HG02885 (cell line): ENCODE measurements at regions not wholly inside any gene's neighbourhood (a gene's known extent, or its start where the extent isn't known, plus 50 kb on each side); places are given as distances from the start of the nearest gene placed in this dataset.

Experiments used
- ATAC-seq: cut with Tn5 transposase; IDR thresholded peaks from one replicate; pipeline ENCODE4 v1.9.1; 2021; ENCODE audit warnings: mild to moderate bottlenecking; ENCODE audit not compliant: unreplicated experiment, poor library complexity

DNA sequence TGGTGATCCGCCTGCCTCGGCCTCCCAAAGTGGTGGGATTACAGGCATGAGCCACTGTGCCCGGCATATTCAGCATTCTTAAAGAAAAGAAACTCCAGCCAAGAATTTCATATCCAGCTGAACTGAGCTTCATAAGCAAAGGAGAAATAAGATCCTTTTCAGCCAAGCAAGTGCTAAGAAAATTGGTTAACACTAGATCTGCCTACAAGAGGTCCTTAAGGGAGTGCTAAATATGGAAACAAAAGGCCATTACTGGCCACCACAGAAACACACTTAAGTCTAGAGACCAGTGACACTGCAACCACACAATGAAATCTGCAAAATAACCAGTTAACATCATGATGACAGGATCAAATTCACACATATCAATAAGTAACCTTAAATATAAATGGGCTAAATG is 331.5 kb downstream of the MAN2A1 start:
- no peak for ATAC-seq

DNA sequence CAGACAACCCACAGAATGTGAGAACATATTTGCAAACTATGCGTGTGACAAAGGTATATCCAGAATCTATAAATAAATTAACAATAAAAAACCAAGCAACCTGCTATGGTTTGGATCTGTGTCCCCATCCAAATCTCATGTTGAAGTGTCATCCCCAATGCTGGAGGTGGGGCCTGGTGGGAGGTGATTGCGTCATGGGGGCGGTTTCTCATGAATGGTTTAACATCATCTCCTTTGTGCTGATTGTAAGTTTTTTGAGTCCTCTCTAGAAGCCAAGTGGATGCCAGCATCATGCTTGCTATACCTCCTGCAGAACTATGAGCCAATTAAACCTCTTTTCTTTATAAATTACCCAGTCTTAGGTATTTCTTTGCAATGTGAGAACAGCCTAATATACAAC is 335.4 kb downstream of the MAN2A1 start:
- ATAC-seq = no peak

DNA sequence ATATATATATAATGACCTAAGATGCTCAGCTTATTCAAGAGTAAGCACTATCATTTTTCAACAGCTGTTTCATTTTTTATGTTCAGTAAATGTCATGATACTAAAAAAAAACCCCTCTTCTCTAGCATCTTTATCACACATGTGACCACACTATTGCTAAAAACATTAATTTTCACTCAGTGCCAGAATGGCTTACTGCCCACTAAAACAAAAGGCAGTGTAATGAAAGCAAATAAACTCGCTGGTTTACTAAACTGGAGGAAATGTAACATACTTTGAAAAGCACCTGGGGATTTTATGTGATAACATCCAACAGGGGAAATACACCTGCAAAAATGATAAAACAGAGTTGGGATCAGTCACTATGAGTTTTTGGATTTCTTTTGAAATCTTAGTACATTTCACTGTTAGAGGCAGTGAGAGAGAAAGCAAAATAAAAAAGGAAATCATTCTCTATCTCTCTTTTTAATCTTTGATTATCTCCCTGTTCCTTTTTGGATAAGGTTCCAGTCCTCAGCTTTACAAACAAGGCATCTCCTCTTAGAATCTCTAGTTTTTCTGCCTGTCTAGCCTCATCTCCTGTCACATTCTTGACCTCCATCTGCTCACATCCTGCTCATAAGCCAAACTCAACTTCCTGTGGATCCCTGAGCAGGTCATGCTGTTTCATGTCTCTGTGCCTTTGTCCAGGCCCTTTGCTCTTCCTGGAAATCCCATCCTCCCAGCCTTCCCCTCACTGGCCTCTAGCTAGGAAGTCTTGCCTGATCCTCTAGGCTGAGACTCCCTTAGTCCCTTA is 338.0 kb downstream of the MAN2A1 start:
- no peak for ATAC-seq

DNA sequence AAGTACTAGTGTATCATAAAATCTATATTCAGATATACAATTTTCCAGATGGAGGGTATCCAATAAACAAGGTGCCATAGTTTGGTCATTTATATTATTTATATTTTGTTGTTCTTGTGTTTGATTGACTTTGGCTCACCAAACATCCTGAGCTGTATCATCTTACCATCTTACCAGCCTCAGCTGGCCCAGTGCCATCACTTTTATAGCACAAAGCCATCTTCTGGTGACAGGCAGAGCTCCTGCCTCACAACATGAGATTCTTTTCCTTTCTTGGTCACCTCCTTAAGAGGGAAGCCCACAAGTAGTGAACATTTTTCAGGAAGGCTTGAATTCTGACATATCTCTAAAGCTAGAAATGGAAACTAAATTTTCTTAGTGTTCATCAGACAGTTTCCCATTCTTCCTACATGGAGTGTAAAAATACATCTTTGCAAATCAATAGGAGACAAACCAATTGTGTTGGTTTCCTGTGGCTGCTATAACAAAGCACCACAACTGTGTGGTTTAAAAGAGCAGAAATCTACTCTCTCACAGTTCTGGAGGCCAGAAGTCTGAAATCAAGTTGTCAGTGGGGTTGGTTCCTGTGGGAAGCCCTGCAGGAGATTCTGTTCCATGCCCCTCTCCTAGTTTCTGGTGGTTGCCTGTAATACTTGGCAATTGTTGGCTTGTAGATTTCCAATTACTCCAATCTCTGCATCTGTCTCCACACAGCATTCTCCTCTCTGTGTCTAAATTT is 341.8 kb downstream of the MAN2A1 start:
- no peak for ATAC-seq

DNA sequence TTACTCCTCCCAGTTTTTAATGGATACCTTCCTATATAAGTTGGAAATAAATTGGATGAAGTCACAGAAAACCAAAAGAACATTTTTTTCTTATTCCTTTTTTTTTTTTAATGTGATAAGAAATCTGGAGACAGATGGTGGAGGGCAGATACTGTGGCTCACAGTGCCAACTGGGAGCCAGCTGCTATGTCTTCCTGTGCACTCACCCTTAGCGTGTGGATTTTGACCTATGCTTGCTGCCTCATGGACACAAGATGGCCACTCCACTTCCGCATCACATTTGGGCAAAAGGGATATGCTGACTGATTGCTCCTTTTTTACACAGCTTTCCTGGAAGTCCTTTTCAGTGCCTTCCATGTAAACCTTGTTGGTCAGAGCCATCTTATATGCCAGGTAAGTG is 342.6 kb downstream of the MAN2A1 start:
- ATAC-seq = no peak

DNA sequence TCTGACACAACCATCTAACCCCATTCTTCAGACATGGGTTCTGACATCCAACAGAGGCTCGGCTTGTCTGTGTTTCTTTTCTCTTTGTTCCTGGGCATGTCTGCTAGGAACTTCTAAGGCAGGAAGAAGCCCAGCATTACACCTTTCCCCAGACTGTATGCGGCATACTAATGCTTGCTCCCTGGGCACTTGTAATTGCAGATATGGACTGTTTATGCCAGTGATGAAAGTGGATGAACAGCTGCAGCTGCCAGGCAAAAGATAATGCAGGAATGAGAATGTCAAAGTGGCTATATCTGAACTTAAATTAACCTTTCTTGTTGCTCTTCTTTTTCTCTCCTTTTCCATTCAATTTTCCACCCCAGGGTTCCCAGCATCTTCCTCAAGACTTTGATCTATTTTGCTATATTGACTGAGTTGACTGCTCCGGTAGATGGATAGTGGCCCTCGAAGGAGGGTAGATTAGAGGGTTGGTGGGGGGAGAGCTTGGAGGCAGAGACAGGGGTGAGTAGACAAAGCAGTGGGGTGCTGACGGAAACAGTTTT is 344.4 kb downstream of the MAN2A1 start:
- no peak for ATAC-seq

DNA sequence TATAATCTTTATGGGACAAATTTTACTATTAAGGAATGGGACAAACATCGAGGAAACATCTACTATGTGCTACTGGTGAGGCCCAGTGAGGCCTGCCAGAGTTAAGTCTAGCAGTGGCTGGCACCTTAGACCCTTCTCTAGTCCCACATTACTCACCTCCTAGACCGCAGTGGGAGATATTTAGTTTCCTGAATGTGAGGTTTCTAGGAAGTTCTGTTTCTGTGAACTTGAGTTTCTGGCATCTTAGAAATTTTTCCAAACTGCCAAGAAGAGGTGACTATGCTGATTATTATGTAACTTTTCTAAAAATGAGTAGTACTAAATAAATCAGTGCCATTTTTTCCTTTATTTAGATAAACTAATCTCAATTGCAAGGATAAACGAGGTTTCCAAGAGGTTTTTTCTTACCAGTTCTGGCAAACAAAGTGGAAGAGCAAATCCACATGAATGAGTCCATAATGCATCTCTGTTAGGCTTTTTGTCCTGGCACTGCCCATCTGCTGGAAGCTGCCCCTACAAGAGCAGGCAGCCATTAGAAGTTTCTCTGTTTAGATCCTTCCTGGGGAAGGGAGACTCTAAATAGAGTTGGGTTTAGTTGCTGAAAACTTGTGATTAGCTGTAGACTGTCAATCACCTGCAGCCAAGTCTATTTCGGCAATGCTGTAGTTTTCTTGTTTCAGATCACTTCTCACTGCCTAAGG is 348.7 kb downstream of the MAN2A1 start:
- ATAC-seq = no peak

DNA sequence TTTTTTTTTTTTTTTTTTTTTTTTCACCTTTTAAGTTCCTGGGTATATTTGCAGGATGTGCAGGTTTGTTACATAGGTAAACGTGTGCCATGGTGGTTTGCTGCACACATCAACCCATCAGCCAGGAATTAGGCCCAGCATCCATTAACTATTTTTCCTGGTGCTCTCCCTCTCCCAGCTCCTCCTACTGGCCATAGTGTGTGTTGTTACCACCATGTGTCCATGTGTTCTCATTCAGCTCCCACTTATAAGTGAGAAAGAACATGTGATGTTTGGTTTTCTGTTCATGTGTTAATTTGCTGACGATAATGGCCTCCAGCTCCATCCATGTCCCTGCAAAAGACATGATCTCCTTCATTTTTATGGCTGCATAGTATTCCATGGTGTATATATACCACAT is 350.5 kb downstream of the MAN2A1 start:
- ATAC-seq = no peak

DNA sequence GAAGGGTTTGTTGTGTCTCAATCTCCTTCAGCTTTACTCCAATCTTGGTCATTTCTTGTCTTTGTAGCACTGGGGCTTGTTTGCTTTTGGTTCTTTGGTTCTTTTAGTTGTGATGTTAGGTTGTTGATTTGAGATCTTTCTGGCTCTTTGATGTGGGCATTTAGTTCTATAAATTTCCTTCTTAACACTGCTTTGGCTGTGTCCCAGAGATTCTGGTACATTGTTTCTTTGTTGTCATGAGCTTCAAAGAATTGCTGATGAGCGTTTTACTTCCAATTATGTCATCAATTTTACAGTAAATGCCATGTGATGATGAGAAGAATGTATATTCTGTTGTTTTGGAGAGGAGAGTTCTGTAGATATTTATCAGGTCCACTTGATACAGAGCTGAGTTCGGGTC is 353.3 kb downstream of the MAN2A1 start:
- ATAC-seq = no peak

DNA sequence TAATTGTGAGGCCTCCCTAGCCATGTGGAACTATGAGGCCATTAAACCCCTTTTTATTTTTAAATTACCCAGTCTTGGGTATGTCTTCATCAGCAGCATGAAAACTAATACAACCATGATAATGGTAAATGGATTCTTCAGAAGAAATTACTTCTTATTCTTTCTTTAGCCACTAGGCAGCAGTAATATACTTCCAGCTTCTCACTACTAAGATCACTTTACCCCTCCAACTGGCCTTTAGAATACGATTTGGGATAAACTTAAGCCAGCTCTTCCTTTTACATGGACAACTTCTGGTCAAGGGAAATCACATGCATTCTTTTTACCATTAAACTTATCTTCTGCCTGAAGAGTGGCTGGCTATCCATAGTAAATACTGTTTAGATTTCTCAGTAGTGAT is 355.4 kb downstream of the MAN2A1 start:
- no peak for ATAC-seq

DNA sequence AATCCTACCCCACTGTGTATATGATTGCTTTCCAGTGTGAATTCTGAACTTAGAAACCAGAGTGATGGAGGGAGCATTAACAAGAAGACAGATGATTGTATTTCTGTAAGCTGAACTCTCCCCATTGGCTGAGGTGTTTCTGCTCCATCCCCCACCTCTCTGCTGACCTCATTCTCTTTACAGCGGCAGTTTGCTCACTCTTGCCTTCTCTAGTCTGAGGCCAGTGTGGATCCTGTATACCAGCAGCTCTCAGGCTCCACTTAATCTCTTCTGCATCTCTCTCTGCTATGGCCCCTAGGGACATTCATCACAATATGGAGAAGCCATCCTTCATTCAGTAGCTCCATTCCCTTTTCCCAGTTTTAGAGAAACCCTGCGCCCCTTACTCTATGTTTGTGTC is 358.8 kb downstream of the MAN2A1 start:
- no peak for ATAC-seq

DNA sequence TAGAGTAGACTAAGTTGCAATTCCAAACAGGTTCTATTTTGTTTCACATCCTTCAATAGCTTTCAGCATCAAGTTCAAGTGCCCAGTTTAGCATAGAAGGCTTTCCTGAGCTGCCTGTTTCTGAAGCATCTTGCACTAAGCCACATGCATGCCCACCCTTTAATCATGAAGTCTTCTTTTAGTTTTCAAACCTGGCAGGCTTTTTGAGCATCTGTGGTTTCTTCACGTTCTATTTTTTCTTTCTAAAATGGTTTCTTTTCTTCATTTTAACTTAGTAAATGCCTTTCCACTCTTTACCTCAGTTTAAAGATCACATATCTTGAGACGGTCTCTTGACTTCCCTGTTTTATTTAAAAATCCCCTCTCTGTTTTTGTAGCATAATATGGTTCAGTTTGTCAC is 360.1 kb downstream of the MAN2A1 start:
- no peak for ATAC-seq

DNA sequence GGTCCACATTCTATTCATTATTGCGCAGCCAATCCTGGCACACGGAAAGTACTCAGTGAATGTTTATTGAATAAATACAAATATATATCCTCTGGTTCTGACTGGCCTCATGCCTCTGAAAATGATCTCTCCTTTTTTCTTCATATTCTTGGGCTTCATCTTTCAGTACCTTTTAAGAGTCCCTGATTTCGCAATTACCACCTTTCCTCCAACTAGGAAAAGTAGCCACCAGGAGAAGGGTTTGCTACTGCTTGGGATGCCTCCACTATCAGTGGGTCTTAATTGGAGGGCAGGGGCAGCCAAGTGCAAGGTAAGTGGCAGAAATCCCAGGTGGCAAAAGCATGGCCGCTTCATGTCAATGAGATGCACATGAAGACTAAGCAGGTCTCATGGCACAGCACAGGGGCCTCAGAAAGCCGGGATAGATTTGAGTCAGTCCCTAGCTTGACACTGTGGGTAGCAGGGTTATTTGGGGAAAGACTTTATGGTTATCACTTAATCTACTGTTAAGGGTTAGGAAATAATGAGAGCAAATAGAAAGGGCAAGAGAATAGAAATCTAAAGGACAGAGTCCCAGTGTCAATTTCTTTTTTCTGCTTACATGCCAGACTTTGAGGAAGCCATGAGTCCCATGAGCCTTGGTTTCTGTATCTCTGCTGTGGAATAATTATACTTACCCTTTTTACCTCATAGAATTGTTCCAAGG is 361.1 kb downstream of the MAN2A1 start:
- ATAC-seq = no peak

DNA sequence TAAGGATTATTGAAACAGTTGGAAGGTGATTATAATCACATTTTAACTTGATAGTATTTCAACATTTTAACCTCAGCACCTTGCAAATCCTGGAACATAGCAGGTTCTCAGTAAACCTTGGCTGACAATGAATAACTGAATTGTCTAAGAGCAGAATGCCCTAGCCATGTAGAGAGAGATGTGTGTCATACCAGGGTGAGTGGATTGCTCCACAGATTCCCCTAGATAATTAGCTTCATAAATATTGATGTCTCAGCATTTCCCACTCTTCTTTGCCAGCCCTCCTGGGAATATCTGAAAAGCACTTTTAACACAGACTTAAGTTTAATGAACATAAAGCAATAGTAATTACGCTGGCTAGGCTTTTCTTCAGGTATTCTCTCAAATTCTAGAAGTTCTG is 363.5 kb downstream of the MAN2A1 start:
- ATAC-seq = no peak

DNA sequence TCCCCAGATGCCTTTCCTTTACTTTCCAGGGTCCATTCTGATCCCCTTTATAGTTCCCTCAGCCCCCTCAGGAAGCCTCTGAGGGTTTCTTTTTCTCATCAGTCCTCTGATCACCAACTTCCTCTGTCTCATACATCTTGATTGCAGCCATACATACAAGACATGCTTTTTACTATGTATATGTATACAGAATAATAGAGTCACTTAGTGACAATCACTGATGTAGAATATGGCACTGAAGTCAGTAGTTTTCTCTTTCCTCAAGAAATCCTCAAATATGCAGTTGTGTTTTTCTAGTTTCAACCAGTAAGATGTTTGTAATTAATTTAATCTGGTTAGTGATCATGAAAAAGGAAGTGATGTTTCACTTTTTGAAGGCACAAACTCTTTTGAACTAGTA is 364.1 kb downstream of the MAN2A1 start:
- no peak for ATAC-seq

DNA sequence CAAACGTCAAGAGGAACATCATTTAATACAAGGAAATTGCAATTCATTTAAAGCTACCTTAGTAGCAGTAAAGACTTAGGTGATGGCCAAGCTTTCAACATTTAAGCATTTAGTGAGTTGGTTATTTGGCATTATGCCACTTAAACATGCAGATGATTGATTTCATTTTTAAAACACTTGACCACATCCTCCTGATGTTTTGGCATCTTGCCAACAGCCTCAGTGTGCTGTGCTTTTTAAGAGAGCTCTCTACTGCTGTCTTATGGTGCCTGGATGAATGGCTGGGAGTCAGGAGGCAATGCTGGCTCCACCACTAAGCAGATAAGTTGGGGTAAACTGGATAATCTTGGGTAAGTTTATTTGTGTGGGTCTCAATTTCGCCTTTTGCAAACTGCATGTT is 364.5 kb downstream of the MAN2A1 start:
- ATAC-seq = peak; percentile 72

DNA sequence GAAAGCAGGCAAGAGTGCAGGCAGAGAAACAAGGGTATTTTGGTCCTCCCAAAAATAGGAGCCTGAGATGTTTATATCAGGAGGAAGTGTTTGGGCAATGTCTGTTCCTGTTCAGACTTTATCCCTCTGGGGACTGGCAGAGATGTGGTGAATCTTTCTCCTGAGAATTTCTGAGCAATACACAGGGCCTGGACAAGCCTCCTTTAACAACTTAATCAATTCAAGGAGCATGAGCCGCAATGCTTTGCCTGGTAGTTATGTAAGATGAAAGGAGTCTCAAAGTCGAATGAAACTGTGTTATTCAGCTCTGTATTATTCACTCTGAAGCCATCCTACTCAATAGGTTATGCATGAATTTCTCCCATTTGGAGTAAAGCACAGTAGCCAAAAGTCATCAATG is 365.6 kb downstream of the MAN2A1 start:
- ATAC-seq = no peak

DNA sequence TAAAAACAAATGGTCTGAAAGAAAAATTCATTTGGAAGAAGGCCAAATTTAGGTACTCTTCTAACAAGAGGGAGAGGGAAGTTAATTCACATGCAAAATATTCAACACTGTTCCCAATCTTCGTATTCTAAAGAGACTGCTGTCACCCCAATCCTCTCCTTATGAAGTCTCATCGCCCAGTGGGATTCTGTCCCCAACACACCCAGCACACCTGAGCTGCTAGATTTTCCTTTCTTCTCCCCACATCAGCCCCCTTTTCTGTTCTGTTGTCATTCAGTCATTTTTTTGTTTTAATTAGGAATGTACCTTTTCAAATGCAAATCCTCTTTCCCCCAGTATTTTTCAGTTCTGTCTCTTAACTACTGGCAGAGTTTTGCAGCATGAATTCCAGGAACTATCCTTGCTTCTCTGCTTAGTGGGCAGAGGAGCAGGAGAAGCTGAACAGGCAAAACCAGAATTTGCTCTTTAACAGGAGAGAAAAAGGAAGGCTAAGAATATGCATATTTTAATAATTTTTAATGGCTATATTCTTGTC is 366.9 kb downstream of the MAN2A1 start:
- no peak for ATAC-seq

DNA sequence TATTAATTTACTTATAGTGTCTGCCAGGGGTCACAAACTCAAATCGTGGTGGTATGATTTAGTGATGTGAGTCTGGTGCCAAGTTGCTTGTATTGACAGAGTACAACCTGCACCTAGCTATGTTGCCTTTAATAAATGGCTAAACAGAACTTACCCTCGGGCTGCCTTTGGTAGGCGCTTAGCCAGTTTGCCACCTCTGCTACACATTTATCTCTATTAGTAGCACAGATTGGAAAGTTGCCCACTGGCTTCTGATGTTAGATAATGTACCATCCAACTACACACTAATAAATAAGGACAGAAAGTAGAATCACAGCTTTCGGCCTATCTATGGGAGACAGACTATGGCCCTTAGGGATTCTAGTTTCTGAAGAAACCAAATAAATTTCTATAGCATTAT is 368.4 kb downstream of the MAN2A1 start:
- ATAC-seq = no peak

DNA sequence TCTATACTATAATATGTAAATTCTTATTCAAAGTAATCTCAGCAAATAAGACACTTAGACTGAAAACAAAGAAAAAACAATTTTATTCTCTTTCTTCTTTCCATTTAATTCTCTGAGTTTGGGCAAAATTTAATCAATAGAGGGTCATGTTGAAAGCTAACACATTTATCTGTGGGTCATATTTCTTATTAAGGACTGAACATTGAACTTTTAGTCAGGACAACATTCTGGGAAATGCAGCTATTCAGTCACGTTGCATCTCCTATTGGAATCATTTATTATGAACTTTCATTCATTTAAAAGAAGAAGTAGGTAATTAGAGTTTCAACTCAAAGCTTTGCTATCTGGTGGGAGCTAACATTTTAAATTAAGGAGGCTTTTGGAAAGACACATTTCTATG is 372.5 kb downstream of the MAN2A1 start:
- ATAC-seq = no peak
